Mammary epithelial cell (primary cell): ENCODE measurements at regions not wholly inside any gene's neighbourhood (a gene's known extent, or its start where the extent isn't known, plus 50 kb on each side); places are given as distances from the start of the nearest gene placed in this dataset.

Experiments
- EZH2 ChIP-seq: IDR thresholded peaks from 2 replicates; pipeline ENCODE4 v1.6.1; 2012; ENCODE audit warnings: low read length, inconsistent platforms, borderline replicate concordance
- TF ChIP-seq, protein P1 (sequence below), 2 donors: IDR thresholded peaks in 1 of 2; conservative IDR thresholded peaks in 1 of 2; 2 replicates each; pipeline ENCODE4 v1.5.1; 2011 to 2012; ENCODE audit warnings: inconsistent platforms in 2 of 2, low read length in 2 of 2, mild to moderate bottlenecking in 2 of 2, control low read depth in 1 of 2, low read depth in 1 of 2; ENCODE audit not compliant: insufficient read depth in 1 of 2; ENCODE audit errors: extremely low read depth in 1 of 2

DNA sequence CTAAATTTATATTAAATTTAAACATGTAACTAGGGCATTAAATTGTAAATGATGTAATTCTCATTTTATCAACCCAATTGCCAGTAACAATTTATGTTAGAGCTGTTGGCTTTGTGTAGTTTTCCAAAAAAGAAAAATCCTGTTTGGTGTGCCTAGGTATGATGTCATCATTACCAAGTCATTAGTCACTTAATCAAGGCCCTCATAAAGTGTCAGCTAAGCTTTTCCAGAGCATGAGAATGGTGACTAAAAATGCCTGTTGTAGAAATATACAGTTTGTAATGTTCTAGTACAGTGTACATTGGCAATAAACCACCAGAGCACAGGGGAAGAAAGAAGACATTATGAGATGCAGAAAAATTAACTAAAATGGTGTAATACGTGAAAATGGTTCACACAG is 593.8 kb upstream of the ANKRD30A start:
- TF ChIP-seq, protein P1, sequence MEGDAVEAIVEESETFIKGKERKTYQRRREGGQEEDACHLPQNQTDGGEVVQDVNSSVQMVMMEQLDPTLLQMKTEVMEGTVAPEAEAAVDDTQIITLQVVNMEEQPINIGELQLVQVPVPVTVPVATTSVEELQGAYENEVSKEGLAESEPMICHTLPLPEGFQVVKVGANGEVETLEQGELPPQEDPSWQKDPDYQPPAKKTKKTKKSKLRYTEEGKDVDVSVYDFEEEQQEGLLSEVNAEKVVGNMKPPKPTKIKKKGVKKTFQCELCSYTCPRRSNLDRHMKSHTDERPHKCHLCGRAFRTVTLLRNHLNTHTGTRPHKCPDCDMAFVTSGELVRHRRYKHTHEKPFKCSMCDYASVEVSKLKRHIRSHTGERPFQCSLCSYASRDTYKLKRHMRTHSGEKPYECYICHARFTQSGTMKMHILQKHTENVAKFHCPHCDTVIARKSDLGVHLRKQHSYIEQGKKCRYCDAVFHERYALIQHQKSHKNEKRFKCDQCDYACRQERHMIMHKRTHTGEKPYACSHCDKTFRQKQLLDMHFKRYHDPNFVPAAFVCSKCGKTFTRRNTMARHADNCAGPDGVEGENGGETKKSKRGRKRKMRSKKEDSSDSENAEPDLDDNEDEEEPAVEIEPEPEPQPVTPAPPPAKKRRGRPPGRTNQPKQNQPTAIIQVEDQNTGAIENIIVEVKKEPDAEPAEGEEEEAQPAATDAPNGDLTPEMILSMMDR (conservative IDR thresholded peaks at IDR 0.05 in 1 of 2, IDR thresholded peaks at IDR 0.05 in 1 of 2; ENCODE audit: extremely low read depth in 1 of 2, insufficient read depth in 1 of 2, low read depth in 1 of 2, low read length in 2 of 2): no peak
- TF ChIP-seq EZH2: no peak
